H9 (cell line): ENCODE measurements at regions not wholly inside any gene's neighbourhood (a gene's known extent, or its start where the extent isn't known, plus 50 kb on each side); places are given as distances from the start of the nearest gene placed in this dataset.

Source experiments
- DNase-seq: peaks from one replicate; pipeline ENCODE4 v3.0.0-alpha.2; 2017
- H2AFZ ChIP-seq: one replicate; pipeline ENCODE4 v1.6.1; 2013; ENCODE audit warnings: mild to moderate bottlenecking, low read length, control low read depth, moderate library complexity
- H2AK5ac ChIP-seq: 2 replicates; pipeline ENCODE4 v1.6.1; 2013; ENCODE audit warnings: low read length, control low read depth, mixed read lengths; ENCODE audit not compliant: insufficient read length
- H2BK120ac ChIP-seq: one replicate; pipeline ENCODE4 v1.6.1; 2013; ENCODE audit warnings: low read depth, mild to moderate bottlenecking, low read length, control low read depth, inconsistent platforms; ENCODE audit not compliant: poor library complexity, severe bottlenecking
- H2BK12ac ChIP-seq: 2 replicates; pipeline ENCODE4 v1.6.1; 2013; ENCODE audit warnings: low read length, control low read depth, mixed read lengths, low read depth; ENCODE audit not compliant: insufficient read length
- H2BK15ac ChIP-seq: 2 replicates; pipeline ENCODE4 v1.6.1; 2013; ENCODE audit warnings: low read depth, low read length, control low read depth
- H2BK20ac ChIP-seq: one replicate; pipeline ENCODE4 v1.6.1; 2013; ENCODE audit warnings: low read depth, mild to moderate bottlenecking, low read length, control low read depth, inconsistent platforms; ENCODE audit not compliant: poor library complexity, severe bottlenecking
- H2BK5ac ChIP-seq: 2 replicates; pipeline ENCODE4 v1.6.1; 2013; ENCODE audit warnings: low read length, control low read depth, mixed read lengths; ENCODE audit not compliant: insufficient read length
- H3K14ac ChIP-seq: 2 replicates; pipeline ENCODE4 v1.6.1; 2013; ENCODE audit warnings: low read length, control low read depth; ENCODE audit not compliant: insufficient read depth
- H3K18ac ChIP-seq: 2 replicates; pipeline ENCODE4 v1.6.1; 2013; ENCODE audit warnings: low read depth, mild to moderate bottlenecking, mixed read lengths, low read length, control low read depth; ENCODE audit not compliant: insufficient read length
- H3K23ac ChIP-seq: 2 replicates; pipeline ENCODE4 v1.6.1; 2013; ENCODE audit warnings: low read length, control low read depth, mixed read lengths, low read depth; ENCODE audit not compliant: insufficient read length
- H3K23me2 ChIP-seq: 2 replicates; pipeline ENCODE4 v1.6.1; 2013; ENCODE audit warnings: low read depth, mild to moderate bottlenecking, mixed read lengths, low read length, control low read depth; ENCODE audit not compliant: insufficient read length, poor library complexity, severe bottlenecking
- H3K27ac ChIP-seq: 2 replicates; pipeline ENCODE4 v1.5.1; 2013; ENCODE audit warnings: low read length, control low read depth, mixed read lengths, low read depth; ENCODE audit not compliant: insufficient read length
- H3K27me3 ChIP-seq: 2 replicates; pipeline ENCODE4 v1.6.1; 2013; ENCODE audit warnings: low read length, control low read depth, inconsistent platforms; ENCODE audit not compliant: insufficient read depth
- H3K4ac ChIP-seq: 2 replicates; pipeline ENCODE4 v1.6.1; 2013; ENCODE audit warnings: low read depth, mild to moderate bottlenecking, control low read depth, inconsistent platforms, low read length, moderate library complexity
- H3K4me1 ChIP-seq: 2 replicates; pipeline ENCODE4 v1.6.1; 2013; ENCODE audit warnings: low read length, control low read depth, inconsistent platforms; ENCODE audit not compliant: insufficient read depth
- H3K4me2 ChIP-seq: 2 replicates; pipeline ENCODE4 v1.6.1; 2013; ENCODE audit warnings: low read length, control low read depth, mixed read lengths; ENCODE audit not compliant: insufficient read length, insufficient read depth
- H3K56ac ChIP-seq: 2 replicates; pipeline ENCODE4 v1.6.1; 2013; ENCODE audit warnings: low read depth, mild to moderate bottlenecking, mixed read lengths, low read length, control low read depth; ENCODE audit not compliant: insufficient read length
- H3K79me1 ChIP-seq: 2 replicates; pipeline ENCODE4 v1.6.1; 2013; ENCODE audit warnings: low read depth, mild to moderate bottlenecking, moderate library complexity, low read length, control low read depth, inconsistent platforms; ENCODE audit not compliant: insufficient read depth, poor library complexity, severe bottlenecking
- H3K79me2 ChIP-seq: 2 replicates; pipeline ENCODE4 v1.6.1; 2013; ENCODE audit warnings: low read length, control low read depth, inconsistent platforms; ENCODE audit not compliant: insufficient read depth
- H3K9ac ChIP-seq: 2 replicates; pipeline ENCODE4 v1.6.1; 2013; ENCODE audit warnings: low read length, control low read depth, mixed read lengths; ENCODE audit not compliant: insufficient read length; ENCODE audit errors: extremely low read depth
- H3K9me3 ChIP-seq: one replicate; pipeline ENCODE4 v1.6.1; 2013; ENCODE audit warnings: low read depth, low read length, inconsistent platforms; ENCODE audit not compliant: control insufficient read depth
- H3T11ph ChIP-seq: one replicate; pipeline ENCODE4 v1.6.1; 2013; ENCODE audit warnings: mild to moderate bottlenecking, low read length, control low read depth, inconsistent platforms
- H4K20me1 ChIP-seq: one replicate; pipeline ENCODE4 v1.6.1; 2013; ENCODE audit not compliant: control insufficient read depth, insufficient read length, insufficient read depth
- H4K5ac ChIP-seq: 2 replicates; pipeline ENCODE4 v1.6.1; 2013; ENCODE audit warnings: low read depth, mild to moderate bottlenecking, mixed read lengths, low read length, control low read depth; ENCODE audit not compliant: insufficient read length
- H4K8ac ChIP-seq: replicated peaks from 2 replicates; pipeline ENCODE4 v1.6.1; 2013; ENCODE audit warnings: low read length, control low read depth, mixed read lengths, low read depth; ENCODE audit not compliant: insufficient read length
- H4K91ac ChIP-seq: 2 replicates; pipeline ENCODE4 v1.6.1; 2013; ENCODE audit warnings: low read depth, mild to moderate bottlenecking, moderate library complexity, mixed read lengths, low read length, control low read depth; ENCODE audit not compliant: insufficient read length
- H3K27ac Mint-ChIP-seq, 3 experiments: 2 replicates in 2 of 3; 3 replicates in 1 of 3; pipeline ENCODE4 v1.8.0; 2020 to 2021; ENCODE audit warnings: mixed read lengths in 3 of 3, mild to moderate bottlenecking in 1 of 3, moderate library complexity in 1 of 3
- H3K27me3 Mint-ChIP-seq: 2 replicates; pipeline ENCODE4 v1.8.0; 2021; ENCODE audit warnings: low read depth, mild to moderate bottlenecking, moderate library complexity, mixed read lengths
- H3K36me3 Mint-ChIP-seq, 3 experiments: 2 replicates in 2 of 3; 3 replicates in 1 of 3; pipeline ENCODE4 v1.8.0; 2020 to 2021; ENCODE audit warnings: low read depth in 3 of 3, mixed read lengths in 3 of 3; ENCODE audit not compliant: insufficient read depth in 1 of 3
- H3K4me1 Mint-ChIP-seq, 2 experiments: 2 replicates each; pipeline ENCODE4 v1.8.0; 2020; ENCODE audit warnings: mixed read lengths in 2 of 2
- H3K4me3 Mint-ChIP-seq, 2 experiments: 2 replicates in 1 of 2; 3 replicates in 1 of 2; pipeline ENCODE4 v1.8.0; 2020 to 2021; ENCODE audit warnings: mild to moderate bottlenecking in 2 of 2, mixed read lengths in 2 of 2, moderate library complexity in 1 of 2
- H3K9me3 Mint-ChIP-seq, 2 experiments: 2 replicates in 1 of 2; 3 replicates in 1 of 2; pipeline ENCODE4 v1.8.0; 2020; ENCODE audit warnings: mild to moderate bottlenecking in 2 of 2, mixed read lengths in 2 of 2, moderate library complexity in 1 of 2
- WGBS: extraction: QIAGEN DNeasy Blood & Tissue Kit; methylation state at CpG from one replicate; pipeline ENCODE4 v1.1.7; 2013; ENCODE audit warnings: missing lambda C conversion rate, low lambda C conversion rate, mixed read lengths; ENCODE audit not compliant: insufficient read length; ENCODE audit errors: extremely low coverage; 5-methylcytosine and 5-hydroxymethylcytosine counted together
- TF ChIP-seq, protein P1 (sequence below): fragments of 200-600 bp; sonication (generic); conservative IDR thresholded peaks from 3 replicates; pipeline ENCODE4 v1.8.0; 2021; ENCODE audit warnings: antibody characterized with exemption, mild to moderate bottlenecking

DNA sequence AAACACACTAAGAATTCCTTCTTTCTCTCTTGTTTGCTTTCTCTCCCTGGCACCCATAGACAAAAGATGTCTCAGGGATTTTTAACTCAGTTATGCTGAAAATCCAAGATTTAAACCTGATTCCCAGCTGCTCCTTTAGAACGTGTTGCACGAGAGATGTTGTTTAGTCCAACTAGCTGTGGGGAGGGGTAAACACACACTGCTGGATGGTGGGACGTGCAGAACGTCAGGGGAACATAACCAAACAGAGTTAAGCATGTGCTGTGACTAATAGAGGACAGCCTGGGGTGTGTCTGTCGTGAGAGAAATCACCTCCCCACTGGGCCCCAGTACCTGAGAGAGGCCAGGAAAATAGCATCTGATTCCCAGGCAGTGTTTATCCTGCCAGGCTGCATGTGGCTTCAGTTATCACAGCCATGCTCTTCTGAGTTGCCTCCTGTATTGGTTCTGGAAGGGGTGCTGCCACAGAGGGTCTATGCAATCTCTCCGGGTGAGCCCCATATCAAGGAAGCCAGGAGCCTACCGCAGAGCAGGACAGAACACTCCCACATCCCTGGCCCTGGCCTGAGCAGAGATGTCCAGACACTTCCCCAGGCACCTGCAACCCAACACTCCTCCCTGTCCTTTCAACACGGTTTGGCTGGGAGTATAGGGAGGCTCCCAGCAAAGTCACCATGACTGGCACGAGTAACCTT, 112.7 kb upstream of the EGLN3 start:
- no peak for DNase-seq
- H3K27ac Mint-ChIP-seq, result no peak overlapping the region

More for the DNA sequence above, 112.7 kb upstream of the EGLN3 start:
- Histone ChIP-seq H2BK12ac (no peak overlapping the region), H3T11ph (no peak overlapping the region), H3K9me3 (no peaks in the 10 kb centered on the region), H4K8ac (no peak overlapping the region), H3K18ac (no peak overlapping the region), H3K27ac (no peak overlapping the region), H2BK15ac (no peak overlapping the region), H2AK5ac (no peak overlapping the region), H3K27me3 (no peaks in the 10 kb centered on the region; the same call in 1 of the 2 replicates), H2BK5ac (no peak overlapping the region), H2BK120ac (no peak overlapping the region), H3K4me2 (no peak overlapping the region), H3K23ac (no peak overlapping the region), H4K20me1 (no peaks in the 10 kb centered on the region), H3K4me1 (no peaks in the 10 kb centered on the region), H3K79me2 (no peaks in the 10 kb centered on the region), H3K9ac (no peak overlapping the region), H3K4ac (no peak overlapping the region), H4K5ac (no peak overlapping the region), H3K56ac (no peak overlapping the region), H3K23me2 (peaks cover 6% of the 10 kb centered on the region), H2BK20ac (no peak overlapping the region), H2AFZ (no peak overlapping the region), H3K79me1 (no peaks in the 10 kb centered on the region), H3K14ac (no peak overlapping the region), H4K91ac (no peak overlapping the region)
- no CpG with 5 or more reads among the region's 9 CpGs for WGBS
- TF ChIP-seq, protein P1, sequence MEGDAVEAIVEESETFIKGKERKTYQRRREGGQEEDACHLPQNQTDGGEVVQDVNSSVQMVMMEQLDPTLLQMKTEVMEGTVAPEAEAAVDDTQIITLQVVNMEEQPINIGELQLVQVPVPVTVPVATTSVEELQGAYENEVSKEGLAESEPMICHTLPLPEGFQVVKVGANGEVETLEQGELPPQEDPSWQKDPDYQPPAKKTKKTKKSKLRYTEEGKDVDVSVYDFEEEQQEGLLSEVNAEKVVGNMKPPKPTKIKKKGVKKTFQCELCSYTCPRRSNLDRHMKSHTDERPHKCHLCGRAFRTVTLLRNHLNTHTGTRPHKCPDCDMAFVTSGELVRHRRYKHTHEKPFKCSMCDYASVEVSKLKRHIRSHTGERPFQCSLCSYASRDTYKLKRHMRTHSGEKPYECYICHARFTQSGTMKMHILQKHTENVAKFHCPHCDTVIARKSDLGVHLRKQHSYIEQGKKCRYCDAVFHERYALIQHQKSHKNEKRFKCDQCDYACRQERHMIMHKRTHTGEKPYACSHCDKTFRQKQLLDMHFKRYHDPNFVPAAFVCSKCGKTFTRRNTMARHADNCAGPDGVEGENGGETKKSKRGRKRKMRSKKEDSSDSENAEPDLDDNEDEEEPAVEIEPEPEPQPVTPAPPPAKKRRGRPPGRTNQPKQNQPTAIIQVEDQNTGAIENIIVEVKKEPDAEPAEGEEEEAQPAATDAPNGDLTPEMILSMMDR, result no peak
- Mint-ChIP-seq H3K27me3 (peaks cover 29% of the 10 kb centered on the region), H3K9me3 (no peaks in the 10 kb centered on the region; a peak in 1 of 5 replicates), H3K4me1 (peaks cover 13 to 16% of the 10 kb centered on the region in 2 experiments), H3K36me3 (no peaks in the 10 kb centered on the region), H3K4me3 (peak overlapping the region in 1 of 2 experiments; percentile 42; a peak in 1 of 5 replicates)
